HG03066 (cell line): ENCODE measurements at regions not wholly inside any gene's neighbourhood (a gene's known extent, or its start where the extent isn't known, plus 50 kb on each side); places are given as distances from the start of the nearest gene placed in this dataset.

ENCODE experiments used
- ATAC-seq: cut with Tn5 transposase; IDR thresholded peaks from one replicate; pipeline ENCODE4 v1.9.1; 2021; ENCODE audit warnings: low read depth; ENCODE audit not compliant: unreplicated experiment

DNA sequence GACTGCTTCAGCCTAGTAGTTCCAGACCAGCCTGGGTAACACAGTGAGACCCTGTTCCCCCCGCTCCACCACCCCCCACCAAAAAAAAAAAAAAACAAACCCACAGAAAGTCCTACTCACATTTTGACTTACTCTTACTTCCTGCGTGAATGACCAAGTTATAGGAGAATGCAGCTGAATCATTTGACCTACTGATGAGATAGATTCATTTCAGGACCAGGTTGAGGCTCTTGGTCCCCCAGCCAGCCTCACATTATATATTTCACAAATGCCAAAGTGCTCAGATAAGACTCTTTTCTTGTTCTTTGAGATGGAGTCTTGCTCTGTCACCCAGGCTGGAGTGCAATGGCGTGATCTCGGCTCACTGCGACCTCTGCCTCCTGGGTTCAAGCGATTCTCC is 70.2 kb downstream of the KLF5 start:
- no peak for ATAC-seq
